Glutamatergic neuron (in vitro differentiated cells): ENCODE measurements at regions not wholly inside any gene's neighbourhood (a gene's known extent, or its start where the extent isn't known, plus 50 kb on each side); places are given as distances from the start of the nearest gene placed in this dataset.
A peak's percentile ranks its signal among the peaks of the same experiment; 100 is the strongest.

ENCODE experiments used
- DNase-seq: peaks from one replicate; pipeline ENCODE4 v3.0.0; 2022
- H3K27ac Mint-ChIP-seq: one replicate; pipeline ENCODE4 v1.8.0; 2020; ENCODE audit warnings: mild to moderate bottlenecking, mixed read lengths, inconsistent platforms; ENCODE audit not compliant: unreplicated experiment
- H3K27me3 Mint-ChIP-seq: one replicate; pipeline ENCODE4 v1.8.0; 2020; ENCODE audit warnings: mild to moderate bottlenecking, moderate library complexity, mixed read lengths, inconsistent platforms; ENCODE audit not compliant: unreplicated experiment
- H3K36me3 Mint-ChIP-seq: one replicate; pipeline ENCODE4 v1.8.0; 2020; ENCODE audit warnings: mild to moderate bottlenecking, mixed read lengths, inconsistent platforms; ENCODE audit not compliant: unreplicated experiment
- H3K4me1 Mint-ChIP-seq: one replicate; pipeline ENCODE4 v1.8.0; 2020; ENCODE audit warnings: mild to moderate bottlenecking, low read depth, mixed read lengths, inconsistent platforms; ENCODE audit not compliant: unreplicated experiment
- H3K4me3 Mint-ChIP-seq: one replicate; pipeline ENCODE4 v1.8.0; 2020; ENCODE audit warnings: mild to moderate bottlenecking, mixed read lengths, inconsistent platforms; ENCODE audit not compliant: unreplicated experiment
- H3K9me3 Mint-ChIP-seq: one replicate; pipeline ENCODE4 v1.8.0; 2020; ENCODE audit warnings: mild to moderate bottlenecking, moderate library complexity, mixed read lengths, inconsistent platforms; ENCODE audit not compliant: unreplicated experiment
- CTCF ChIP-seq: fragments of 200-600 bp; sonication (generic); IDR thresholded peaks from one replicate; pipeline ENCODE4 v1.5.0; 2021; ENCODE audit not compliant: partially characterized antibody, unreplicated experiment

- H3K9me3 Mint-ChIP-seq = no peaks in the 10 kb centered on the region
- H3K27ac Mint-ChIP-seq = no peak overlapping the region
- no peak for DNase-seq
- H3K4me1 Mint-ChIP-seq = no peaks in the 10 kb centered on the region
- H3K27me3 Mint-ChIP-seq = no peaks in the 10 kb centered on the region
- H3K4me3 Mint-ChIP-seq = no peak overlapping the region
- TF ChIP-seq CTCF = no peak
- H3K36me3 Mint-ChIP-seq = no peaks in the 10 kb centered on the region
Observed at GRCh38 chr6:137737836-137738596, 129.0 kb upstream of the TNFAIP3 start.

GRCh38 chr6:137738931-137739504 lies 128.0 kb upstream of the TNFAIP3 start:
- DNase-seq = no peak
- Mint-ChIP-seq H3K36me3 (no peaks in the 10 kb centered on the region), H3K4me1 (no peaks in the 10 kb centered on the region), H3K9me3 (no peaks in the 10 kb centered on the region), H3K27ac (no peak overlapping the region), H3K4me3 (no peak overlapping the region), H3K27me3 (no peaks in the 10 kb centered on the region)
- no peak for TF ChIP-seq CTCF

- H3K27me3 Mint-ChIP-seq = no peaks in the 10 kb centered on the region
- no peaks in the 10 kb centered on the region for H3K4me1 Mint-ChIP-seq
- no peaks in the 10 kb centered on the region for H3K9me3 Mint-ChIP-seq
- H3K4me3 Mint-ChIP-seq = no peak overlapping the region
- DNase-seq = no peak
- no peaks in the 10 kb centered on the region for H3K36me3 Mint-ChIP-seq
- no peak for TF ChIP-seq CTCF
- H3K27ac Mint-ChIP-seq = no peak overlapping the region
Observed at GRCh38 chr6:137739544-137739943, 127.5 kb upstream of the TNFAIP3 start.

- Mint-ChIP-seq H3K36me3 (no peaks in the 10 kb centered on the region), H3K9me3 (no peaks in the 10 kb centered on the region), H3K4me1 (no peaks in the 10 kb centered on the region), H3K27ac (peak overlapping the region; percentile 24), H3K27me3 (no peaks in the 10 kb centered on the region), H3K4me3 (no peak overlapping the region)
- no peak for DNase-seq
- no peak for TF ChIP-seq CTCF
Observed at GRCh38 chr6:137740091-137740755, 126.8 kb upstream of the TNFAIP3 start.
